ENCODE measurements at regions not wholly inside any gene's neighbourhood (a gene's known extent, or its start where the extent isn't known, plus 50 kb on each side); places are given as distances from the start of the nearest gene placed in this dataset.

DNA sequence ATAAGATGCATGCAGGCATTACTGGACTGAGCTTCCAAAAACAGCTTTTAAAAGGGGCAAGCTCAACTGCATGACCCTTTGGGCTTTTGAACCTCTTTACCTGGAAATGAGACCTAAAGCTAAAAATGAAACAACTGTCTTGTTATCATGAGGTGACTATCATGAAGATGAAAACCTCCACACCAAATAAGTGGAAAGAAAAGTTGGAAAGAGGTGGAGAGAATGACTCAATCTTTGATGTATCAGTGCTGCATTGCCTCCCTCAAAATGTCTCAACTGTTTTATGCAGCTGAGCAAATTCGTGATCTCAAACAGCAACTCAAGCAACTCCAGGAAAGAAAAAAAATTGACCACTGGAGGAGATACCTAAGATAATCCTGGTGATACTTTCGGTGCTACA, 307.1 kb downstream of the KBTBD8 start:
- H4K20me1 ChIP-seq (ENCODE audit: insufficient read depth, low read length), result no peaks in the 10 kb centered on the region
- H3F3A ChIP-seq (ENCODE audit: insufficient read depth, low read length), result no peaks in the 10 kb centered on the region
- H3K36me3 ChIP-seq (replicated peaks; ENCODE audit: insufficient read depth, low read length), result no peaks in the 10 kb centered on the region
- no peak overlapping the region for H2AFZ ChIP-seq (ENCODE audit: low read length)
- DNase-seq, result no peak
- no peaks in the 10 kb centered on the region for H3K4me1 ChIP-seq (ENCODE audit: low read length)
- no peaks in the 10 kb centered on the region for H3K79me2 ChIP-seq (ENCODE audit: low read length)
- H3K4me3 ChIP-seq (ENCODE audit: low read length), result no peak overlapping the region
- no peak overlapping the region for H3K9ac ChIP-seq (ENCODE audit: low read length)
- no peaks in the 10 kb centered on the region for H3K9me3 ChIP-seq (replicated peaks; ENCODE audit: insufficient read depth, low read length)
- H3K27me3 ChIP-seq (replicated peaks; ENCODE audit: insufficient read depth, low read length), result no peaks in the 10 kb centered on the region
- no peak overlapping the region for H3K27ac ChIP-seq (ENCODE audit: low read length)
- H3K9me2 ChIP-seq (replicated peaks; ENCODE audit: insufficient read depth, low read length), result no peaks in the 10 kb centered on the region
- no peak overlapping the region for H3K4me2 ChIP-seq (ENCODE audit: low read depth, low read length)
- TF ChIP-seq EZH2 (optimal IDR thresholded peaks at IDR 0.05; ENCODE audit: low read depth, low read length) (no peak), EZH2phosphoT487 (IDR thresholded peaks at IDR 0.05; ENCODE audit: low read length) (no peak), CTCF (IDR thresholded peaks at IDR 0.05; ENCODE audit: low read length) (no peak)

GRCh38 chr3:67305922-67306321, 307.8 kb downstream of the KBTBD8 start:
- H3K27ac ChIP-seq (ENCODE audit: low read length), result no peak overlapping the region
- no peaks in the 10 kb centered on the region for H4K20me1 ChIP-seq (ENCODE audit: insufficient read depth, low read length)
- H3K4me2 ChIP-seq (ENCODE audit: low read depth, low read length), result no peak overlapping the region
- no peaks in the 10 kb centered on the region for H3K4me1 ChIP-seq (ENCODE audit: low read length)
- H3K9ac ChIP-seq (ENCODE audit: low read length), result no peak overlapping the region
- H3K9me3 ChIP-seq (replicated peaks; ENCODE audit: insufficient read depth, low read length), result no peaks in the 10 kb centered on the region
- TF ChIP-seq EZH2phosphoT487 (IDR thresholded peaks at IDR 0.05; ENCODE audit: low read length), result no peak
- no peak for TF ChIP-seq CTCF (IDR thresholded peaks at IDR 0.05; ENCODE audit: low read length)
- TF ChIP-seq EZH2 (optimal IDR thresholded peaks at IDR 0.05; ENCODE audit: low read depth, low read length), result no peak
- H3K9me2 ChIP-seq (replicated peaks; ENCODE audit: insufficient read depth, low read length), result no peaks in the 10 kb centered on the region
- H3K4me3 ChIP-seq (ENCODE audit: low read length), result no peak overlapping the region
- no peaks in the 10 kb centered on the region for H3K79me2 ChIP-seq (ENCODE audit: low read length)
- H3K36me3 ChIP-seq (replicated peaks; ENCODE audit: insufficient read depth, low read length), result no peaks in the 10 kb centered on the region
- no peaks in the 10 kb centered on the region for H3F3A ChIP-seq (ENCODE audit: insufficient read depth, low read length)
- no peak for DNase-seq
- H3K27me3 ChIP-seq (replicated peaks; ENCODE audit: insufficient read depth, low read length), result no peaks in the 10 kb centered on the region
- H2AFZ ChIP-seq (ENCODE audit: low read length), result no peak overlapping the region

DNA sequence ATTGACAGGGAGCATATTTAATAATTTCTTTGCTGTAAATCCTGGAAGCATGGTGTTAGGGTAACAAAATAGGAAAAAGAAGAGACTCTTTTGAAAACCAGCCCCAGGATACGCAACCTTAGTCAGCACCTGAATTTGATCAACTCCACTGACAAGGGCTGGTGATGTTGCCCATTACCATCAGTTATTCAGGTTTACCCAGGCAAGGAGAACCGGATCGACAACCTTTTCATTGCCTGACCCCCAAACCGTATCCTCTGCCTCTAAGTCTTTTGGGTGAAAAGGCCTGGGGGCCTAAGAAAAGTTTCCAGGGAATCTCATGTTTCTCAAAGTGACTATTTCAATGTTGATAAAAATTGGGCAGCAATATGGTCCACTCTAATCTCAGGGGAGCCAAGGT, 313.3 kb downstream of the KBTBD8 start:
- Histone ChIP-seq H3K4me2 (ENCODE audit: low read depth, low read length) (no peak overlapping the region), H3K4me1 (ENCODE audit: low read length) (no peaks in the 10 kb centered on the region), H3K9ac (ENCODE audit: low read length) (no peak overlapping the region), H3K4me3 (ENCODE audit: low read length) (no peak overlapping the region), H3K9me3 (replicated peaks; ENCODE audit: insufficient read depth, low read length) (no peaks in the 10 kb centered on the region), H3K79me2 (ENCODE audit: low read length) (no peaks in the 10 kb centered on the region), H3K27ac (ENCODE audit: low read length) (no peak overlapping the region), H4K20me1 (ENCODE audit: insufficient read depth, low read length) (no peaks in the 10 kb centered on the region), H3K36me3 (replicated peaks; ENCODE audit: insufficient read depth, low read length) (no peaks in the 10 kb centered on the region), H3F3A (ENCODE audit: insufficient read depth, low read length) (no peaks in the 10 kb centered on the region), H3K27me3 (replicated peaks; ENCODE audit: insufficient read depth, low read length) (no peaks in the 10 kb centered on the region), H3K9me2 (replicated peaks; ENCODE audit: insufficient read depth, low read length) (no peaks in the 10 kb centered on the region), H2AFZ (ENCODE audit: low read length) (no peak overlapping the region)
- DNase-seq, result no peak
- TF ChIP-seq EZH2 (optimal IDR thresholded peaks at IDR 0.05; ENCODE audit: low read depth, low read length) (no peak), EZH2phosphoT487 (IDR thresholded peaks at IDR 0.05; ENCODE audit: low read length) (no peak), CTCF (IDR thresholded peaks at IDR 0.05; ENCODE audit: low read length) (no peak)

Measured in MM.1S (cell line).